ENCODE measurements at regions not wholly inside any gene's neighbourhood (a gene's known extent, or its start where the extent isn't known, plus 50 kb on each side); places are given as distances from the start of the nearest gene placed in this dataset.
"Not testable (repeated sequence)": the region's sequence is repeated elsewhere in the genome, so short reads cannot be mapped to it uniquely, and the experiment has no call there.

DNA sequence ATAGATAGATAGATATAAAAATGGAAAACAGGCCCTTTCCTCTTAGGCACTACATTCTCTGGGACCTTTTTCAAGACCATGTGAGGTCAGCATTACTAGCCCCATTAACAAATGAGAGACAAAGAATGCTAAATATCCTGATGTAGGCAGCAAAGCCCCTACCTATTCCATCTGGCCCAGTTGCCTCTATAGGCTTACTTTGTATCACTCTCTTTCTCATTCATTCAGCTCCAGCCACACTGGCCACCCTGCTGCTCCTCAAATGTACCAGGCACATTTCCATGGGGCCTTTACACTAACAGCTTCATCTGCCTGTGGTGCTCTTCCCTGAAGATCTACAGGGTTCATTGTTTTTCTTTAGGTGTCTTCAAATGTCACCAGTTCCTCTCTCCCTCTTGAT, 156.4 kb downstream of the SPDYE17 start:
- TF ChIP-seq, protein P1, sequence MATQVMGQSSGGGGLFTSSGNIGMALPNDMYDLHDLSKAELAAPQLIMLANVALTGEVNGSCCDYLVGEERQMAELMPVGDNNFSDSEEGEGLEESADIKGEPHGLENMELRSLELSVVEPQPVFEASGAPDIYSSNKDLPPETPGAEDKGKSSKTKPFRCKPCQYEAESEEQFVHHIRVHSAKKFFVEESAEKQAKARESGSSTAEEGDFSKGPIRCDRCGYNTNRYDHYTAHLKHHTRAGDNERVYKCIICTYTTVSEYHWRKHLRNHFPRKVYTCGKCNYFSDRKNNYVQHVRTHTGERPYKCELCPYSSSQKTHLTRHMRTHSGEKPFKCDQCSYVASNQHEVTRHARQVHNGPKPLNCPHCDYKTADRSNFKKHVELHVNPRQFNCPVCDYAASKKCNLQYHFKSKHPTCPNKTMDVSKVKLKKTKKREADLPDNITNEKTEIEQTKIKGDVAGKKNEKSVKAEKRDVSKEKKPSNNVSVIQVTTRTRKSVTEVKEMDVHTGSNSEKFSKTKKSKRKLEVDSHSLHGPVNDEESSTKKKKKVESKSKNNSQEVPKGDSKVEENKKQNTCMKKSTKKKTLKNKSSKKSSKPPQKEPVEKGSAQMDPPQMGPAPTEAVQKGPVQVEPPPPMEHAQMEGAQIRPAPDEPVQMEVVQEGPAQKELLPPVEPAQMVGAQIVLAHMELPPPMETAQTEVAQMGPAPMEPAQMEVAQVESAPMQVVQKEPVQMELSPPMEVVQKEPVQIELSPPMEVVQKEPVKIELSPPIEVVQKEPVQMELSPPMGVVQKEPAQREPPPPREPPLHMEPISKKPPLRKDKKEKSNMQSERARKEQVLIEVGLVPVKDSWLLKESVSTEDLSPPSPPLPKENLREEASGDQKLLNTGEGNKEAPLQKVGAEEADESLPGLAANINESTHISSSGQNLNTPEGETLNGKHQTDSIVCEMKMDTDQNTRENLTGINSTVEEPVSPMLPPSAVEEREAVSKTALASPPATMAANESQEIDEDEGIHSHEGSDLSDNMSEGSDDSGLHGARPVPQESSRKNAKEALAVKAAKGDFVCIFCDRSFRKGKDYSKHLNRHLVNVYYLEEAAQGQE (IDR thresholded peaks at IDR 0.05; ENCODE audit: insufficient replicate concordance, low read depth), result not testable (repeated sequence)
- TF ChIP-seq, protein P2, sequence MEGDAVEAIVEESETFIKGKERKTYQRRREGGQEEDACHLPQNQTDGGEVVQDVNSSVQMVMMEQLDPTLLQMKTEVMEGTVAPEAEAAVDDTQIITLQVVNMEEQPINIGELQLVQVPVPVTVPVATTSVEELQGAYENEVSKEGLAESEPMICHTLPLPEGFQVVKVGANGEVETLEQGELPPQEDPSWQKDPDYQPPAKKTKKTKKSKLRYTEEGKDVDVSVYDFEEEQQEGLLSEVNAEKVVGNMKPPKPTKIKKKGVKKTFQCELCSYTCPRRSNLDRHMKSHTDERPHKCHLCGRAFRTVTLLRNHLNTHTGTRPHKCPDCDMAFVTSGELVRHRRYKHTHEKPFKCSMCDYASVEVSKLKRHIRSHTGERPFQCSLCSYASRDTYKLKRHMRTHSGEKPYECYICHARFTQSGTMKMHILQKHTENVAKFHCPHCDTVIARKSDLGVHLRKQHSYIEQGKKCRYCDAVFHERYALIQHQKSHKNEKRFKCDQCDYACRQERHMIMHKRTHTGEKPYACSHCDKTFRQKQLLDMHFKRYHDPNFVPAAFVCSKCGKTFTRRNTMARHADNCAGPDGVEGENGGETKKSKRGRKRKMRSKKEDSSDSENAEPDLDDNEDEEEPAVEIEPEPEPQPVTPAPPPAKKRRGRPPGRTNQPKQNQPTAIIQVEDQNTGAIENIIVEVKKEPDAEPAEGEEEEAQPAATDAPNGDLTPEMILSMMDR (IDR thresholded peaks at IDR 0.05; ENCODE audit: insufficient read depth, low read length), result not testable (repeated sequence)
- not testable (repeated sequence) for TF ChIP-seq POLR2AphosphoS5 (IDR thresholded peaks at IDR 0.05; ENCODE audit: low read depth); SPI1 (IDR thresholded peaks at IDR 0.05; ENCODE audit: borderline replicate concordance, low read depth); GABPA (IDR thresholded peaks at IDR 0.05; ENCODE audit: low read depth)

Measured in HL-60 (cell line).